NCI-H2029 (cell line): ENCODE measurements at regions not wholly inside any gene's neighbourhood (a gene's known extent, or its start where the extent isn't known, plus 50 kb on each side); places are given as distances from the start of the nearest gene placed in this dataset.
"Not testable (repeated sequence)": the region's sequence is repeated elsewhere in the genome, so short reads cannot be mapped to it uniquely, and the experiment has no call there.

Experiments used
- DNase-seq: peaks from one replicate; lab custom pipeline; 2025; lab: John Stamatoyannopoulos, UW

GRCh38 chr18:71105078-71105819 is 816.4 kb downstream of the SOCS6 start:
- DNase-seq = no peak

- DNase-seq = no peak
Measured at GRCh38 chr18:71079606-71080005, 790.8 kb downstream of the SOCS6 start.

- DNase-seq = no peak
Measured at GRCh38 chr18:71077451-71077850, 788.6 kb downstream of the SOCS6 start.

- DNase-seq = no peak
Measured at GRCh38 chr18:71075147-71075546, 786.3 kb downstream of the SOCS6 start.

- no peak for DNase-seq
Measured at GRCh38 chr18:71068338-71068737, 779.5 kb downstream of the SOCS6 start.

GRCh38 chr18:71049893-71050292 is 761.0 kb downstream of the SOCS6 start:
- DNase-seq = no peak

GRCh38 chr18:71047882-71048281 is 759.0 kb downstream of the SOCS6 start:
- DNase-seq = no peak

GRCh38 chr18:71045331-71046065 is 756.7 kb downstream of the SOCS6 start:
- no peak for DNase-seq

GRCh38 chr18:71040161-71040560 is 751.3 kb downstream of the SOCS6 start:
- no peak for DNase-seq

GRCh38 chr18:71038196-71038595 is 749.4 kb downstream of the SOCS6 start:
- no peak for DNase-seq

- DNase-seq = no peak
Measured at GRCh38 chr18:71036783-71037182, 747.9 kb downstream of the SOCS6 start.

- DNase-seq = not testable (repeated sequence)
Measured at GRCh38 chr18:71031296-71032191, 742.7 kb downstream of the SOCS6 start.

GRCh38 chr18:71030085-71030484 is 741.2 kb downstream of the SOCS6 start:
- not testable (repeated sequence) for DNase-seq

GRCh38 chr18:71028285-71028762 is 739.5 kb downstream of the SOCS6 start:
- peak; percentile 11 for DNase-seq

GRCh38 chr18:71027531-71027930 is 738.7 kb downstream of the SOCS6 start:
- no peak for DNase-seq

GRCh38 chr18:71025505-71026225 is 736.8 kb downstream of the SOCS6 start:
- DNase-seq = no peak

- no peak for DNase-seq
Measured at GRCh38 chr18:71022389-71022788, 733.5 kb downstream of the SOCS6 start.

GRCh38 chr18:71021030-71021362 is 732.2 kb downstream of the SOCS6 start:
- DNase-seq = no peak

GRCh38 chr18:71020342-71021029 is 731.6 kb downstream of the SOCS6 start:
- DNase-seq = no peak

- no peak for DNase-seq
Measured at GRCh38 chr18:71018816-71019215, 730.0 kb downstream of the SOCS6 start.

GRCh38 chr18:71012789-71013188 is 723.9 kb downstream of the SOCS6 start:
- no peak for DNase-seq
